GM18502 (cell line): ENCODE measurements at regions not wholly inside any gene's neighbourhood (a gene's known extent, or its start where the extent isn't known, plus 50 kb on each side); places are given as distances from the start of the nearest gene placed in this dataset.

Experiments used
- ATAC-seq: cut with Tn5 transposase; IDR thresholded peaks from one replicate; pipeline ENCODE4 v1.9.1; 2021; ENCODE audit warnings: mild to moderate bottlenecking; ENCODE audit not compliant: unreplicated experiment, poor library complexity

DNA sequence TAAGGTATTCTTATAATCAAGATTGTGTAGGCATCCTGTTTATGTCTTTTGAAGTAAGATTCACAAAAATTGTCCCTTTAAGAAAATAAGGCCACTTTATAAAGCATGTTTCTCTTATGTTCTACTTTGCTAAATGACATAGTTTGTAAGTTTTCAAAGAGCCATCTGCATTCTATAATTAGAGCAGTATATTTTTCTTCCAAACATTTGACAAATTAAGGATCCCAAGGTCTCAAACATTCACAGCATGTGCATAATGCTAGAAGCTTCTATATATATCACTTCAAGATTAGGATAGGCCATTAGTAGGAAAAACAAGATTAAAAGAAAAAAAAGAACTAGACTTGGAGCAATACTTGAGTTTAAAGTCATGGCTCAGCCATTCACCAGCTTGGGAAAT is 55.9 kb upstream of the DOK5 start:
- no peak for ATAC-seq
